Neutrophil (primary cell): ENCODE measurements at regions not wholly inside any gene's neighbourhood (a gene's known extent, or its start where the extent isn't known, plus 50 kb on each side); places are given as distances from the start of the nearest gene placed in this dataset.

Source experiments
- H3K27ac ChIP-seq: fragments of 200-600 bp; sonication (generic); 2 replicates; pipeline ENCODE4 v1.5.1; 2016; ENCODE audit warnings: mild to moderate bottlenecking, moderate library complexity
- H3K27me3 ChIP-seq: fragments of 200-600 bp; sonication (generic); 2 replicates; pipeline ENCODE4 v1.6.0; 2016; ENCODE audit warnings: mild to moderate bottlenecking
- H3K36me3 ChIP-seq: fragments of 200-600 bp; sonication (generic); 2 replicates; pipeline ENCODE4 v1.5.1; 2017
- H3K4me1 ChIP-seq, 2 experiments: fragments of 200-600 bp in 1 of 2; sonication (generic) in 1 of 2; 1 replicate in 1 of 2; 2 replicates in 1 of 2; pipeline versions ENCODE4 v1.5.1 to v1.6.1; 2013 to 2016; ENCODE audit warnings: low read depth in 1 of 2, low read length in 1 of 2, mild to moderate bottlenecking in 1 of 2, moderate library complexity in 1 of 2; ENCODE audit not compliant: control insufficient read depth in 1 of 2, insufficient read depth in 1 of 2
- H3K4me3 ChIP-seq, 2 experiments: fragments of 200-600 bp in 1 of 2; sonication (generic) in 1 of 2; 1 replicate in 1 of 2; 2 replicates in 1 of 2; pipeline ENCODE4 v1.5.1; 2013 to 2016; ENCODE audit warnings: low read depth in 1 of 2, low read length in 1 of 2, mild to moderate bottlenecking in 1 of 2, moderate library complexity in 1 of 2
- H3K9me3 ChIP-seq: fragments of 200-600 bp; sonication (generic); 2 replicates; pipeline ENCODE4 v1.5.1; 2016
- CTCF ChIP-seq: fragments of 200-600 bp; sonication (generic); IDR thresholded peaks from 2 replicates; pipeline ENCODE4 v1.5.1; 2016; ENCODE audit warnings: antibody characterized with exemption

- no peak for TF ChIP-seq CTCF
- Histone ChIP-seq H3K36me3 (no peaks in the 10 kb centered on the region), H3K27ac (no peak overlapping the region), H3K27me3 (no peaks in the 10 kb centered on the region), H3K4me3 (no peak overlapping the region), H3K9me3 (no peaks in the 10 kb centered on the region), H3K4me1 (peaks cover 11 to 13% of the 10 kb centered on the region in 2 experiments)
Measured at GRCh38 chr10:31138026-31138553, 106.4 kb upstream of the ZNF438 start.

DNA sequence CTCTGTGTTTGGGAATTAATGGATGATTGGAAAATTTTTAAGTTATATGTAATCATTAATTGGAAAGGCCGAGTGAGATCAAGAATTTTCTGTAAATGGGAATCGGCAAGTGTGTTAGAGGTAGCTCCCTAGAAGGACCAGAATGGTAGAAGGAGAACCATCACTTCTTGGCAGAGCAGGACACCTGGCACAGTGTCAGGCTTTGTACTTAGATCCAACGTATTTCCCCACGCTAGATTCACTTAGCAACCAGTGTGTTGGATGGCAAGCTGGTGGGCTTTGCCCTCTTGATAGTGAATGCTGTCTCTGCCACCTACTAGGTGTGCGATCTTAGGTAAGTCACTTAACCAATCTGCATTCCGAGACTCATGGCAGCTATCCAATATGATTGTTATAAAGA lies 107.8 kb upstream of the ZNF438 start:
- Histone ChIP-seq H3K9me3 (no peaks in the 10 kb centered on the region), H3K27me3 (no peaks in the 10 kb centered on the region), H3K4me3 (no peak overlapping the region), H3K27ac (no peak overlapping the region), H3K4me1 (peaks cover 3% of the 10 kb centered on the region in 2 experiments), H3K36me3 (no peaks in the 10 kb centered on the region)
- no peak for TF ChIP-seq CTCF

DNA sequence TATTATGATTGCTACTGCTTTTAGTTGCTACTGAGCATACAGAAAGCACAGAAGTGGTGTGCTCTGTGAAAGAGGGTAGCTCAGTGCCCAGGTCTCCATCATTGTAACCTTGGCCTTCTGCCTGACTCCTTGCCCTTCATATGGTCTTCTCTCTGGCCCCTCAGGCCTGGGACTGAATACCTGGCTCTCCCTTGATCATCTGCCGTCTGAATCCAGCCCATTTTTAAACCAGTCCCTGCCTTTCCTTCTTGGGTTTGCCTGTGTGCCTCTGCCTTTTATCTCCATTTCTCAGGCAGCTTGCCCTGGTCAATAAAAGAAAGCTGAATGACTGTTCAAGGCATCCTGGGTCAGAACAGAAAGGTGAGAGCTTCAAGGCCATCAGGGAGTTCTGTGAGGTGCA lies 109.1 kb upstream of the ZNF438 start:
- no peak for TF ChIP-seq CTCF
- no peak overlapping the region for H3K27ac ChIP-seq
- H3K9me3 ChIP-seq: no peaks in the 10 kb centered on the region
- H3K4me3 ChIP-seq: no peak overlapping the region
- H3K4me1 ChIP-seq: no peaks in the 10 kb centered on the region
- no peaks in the 10 kb centered on the region for H3K27me3 ChIP-seq
- no peaks in the 10 kb centered on the region for H3K36me3 ChIP-seq

- Histone ChIP-seq H3K36me3 (no peaks in the 10 kb centered on the region), H3K9me3 (no peaks in the 10 kb centered on the region), H3K27me3 (no peaks in the 10 kb centered on the region), H3K4me1 (peaks cover 6% of the 10 kb centered on the region in 2 experiments), H3K4me3 (no peak overlapping the region), H3K27ac (no peak overlapping the region)
- no peak for TF ChIP-seq CTCF
Measured at GRCh38 chr10:31142026-31142425, 110.4 kb upstream of the ZNF438 start.

DNA sequence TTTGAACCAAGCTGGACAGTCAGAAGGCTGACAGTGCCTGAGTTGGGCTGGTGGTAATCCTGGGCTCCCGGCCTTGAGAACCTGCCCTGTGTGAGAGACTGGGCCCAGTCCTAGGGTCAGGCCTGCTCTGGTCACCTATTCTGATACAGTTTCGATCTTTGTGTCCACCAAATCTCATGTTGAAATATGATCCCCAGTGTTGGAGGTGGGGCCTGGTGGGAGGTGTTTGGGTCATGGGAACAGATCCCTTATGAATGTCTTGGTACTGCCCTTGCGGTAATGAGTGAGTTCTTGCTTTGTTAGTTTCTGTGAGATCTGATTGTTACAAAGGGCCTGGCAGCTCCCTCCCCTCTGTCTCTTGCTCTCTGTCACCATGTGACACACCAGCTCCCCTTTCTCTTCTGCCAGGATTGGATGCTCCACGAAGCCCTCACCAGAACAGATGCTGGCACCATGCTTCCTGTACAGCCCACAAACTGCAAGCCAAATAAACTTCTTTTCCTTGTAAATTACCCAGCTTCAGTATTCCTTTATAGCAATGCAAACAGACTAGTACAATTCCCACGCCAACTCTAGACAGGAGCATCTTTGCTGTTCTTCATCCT lies 111.8 kb upstream of the ZNF438 start:
- Histone ChIP-seq H3K36me3 (no peaks in the 10 kb centered on the region), H3K27me3 (no peaks in the 10 kb centered on the region), H3K9me3 (no peaks in the 10 kb centered on the region), H3K4me3 (no peak overlapping the region), H3K4me1 (peaks cover 6% of the 10 kb centered on the region in 2 experiments), H3K27ac (no peak overlapping the region)
- no peak for TF ChIP-seq CTCF
